HG02973 (cell line): ENCODE measurements at regions not wholly inside any gene's neighbourhood (a gene's known extent, or its start where the extent isn't known, plus 50 kb on each side); places are given as distances from the start of the nearest gene placed in this dataset.
"Not testable (repeated sequence)": the region's sequence is repeated elsewhere in the genome, so short reads cannot be mapped to it uniquely, and the experiment has no call there.

Source experiments
- ATAC-seq: cut with Tn5 transposase; IDR thresholded peaks from one replicate; pipeline ENCODE4 v1.9.1; 2021; ENCODE audit warnings: moderate library complexity; ENCODE audit not compliant: unreplicated experiment

DNA sequence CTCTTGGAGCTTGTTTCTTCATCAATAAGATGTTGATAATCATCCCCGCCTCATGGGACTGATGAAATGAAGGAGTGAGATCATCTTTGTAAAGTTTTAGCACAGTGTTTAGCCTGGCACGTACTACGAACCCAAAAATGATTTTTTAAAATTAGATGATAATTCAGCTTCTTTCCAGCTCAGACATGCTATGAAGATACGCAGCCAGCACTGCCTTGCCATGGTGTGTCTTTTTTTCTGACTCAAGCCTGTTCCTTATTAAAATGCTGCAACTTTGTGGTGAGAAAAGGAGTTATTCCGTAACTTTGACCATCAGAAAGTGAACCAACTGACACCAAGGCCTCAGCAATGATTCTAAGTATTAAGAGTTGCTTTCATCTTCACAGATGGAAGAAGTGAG, 269.0 kb downstream of the LTN1 start:
- ATAC-seq, result no peak

- no peak for ATAC-seq
Observed at GRCh38 chr21:28719723-28720122, 273.0 kb downstream of the LTN1 start.

DNA sequence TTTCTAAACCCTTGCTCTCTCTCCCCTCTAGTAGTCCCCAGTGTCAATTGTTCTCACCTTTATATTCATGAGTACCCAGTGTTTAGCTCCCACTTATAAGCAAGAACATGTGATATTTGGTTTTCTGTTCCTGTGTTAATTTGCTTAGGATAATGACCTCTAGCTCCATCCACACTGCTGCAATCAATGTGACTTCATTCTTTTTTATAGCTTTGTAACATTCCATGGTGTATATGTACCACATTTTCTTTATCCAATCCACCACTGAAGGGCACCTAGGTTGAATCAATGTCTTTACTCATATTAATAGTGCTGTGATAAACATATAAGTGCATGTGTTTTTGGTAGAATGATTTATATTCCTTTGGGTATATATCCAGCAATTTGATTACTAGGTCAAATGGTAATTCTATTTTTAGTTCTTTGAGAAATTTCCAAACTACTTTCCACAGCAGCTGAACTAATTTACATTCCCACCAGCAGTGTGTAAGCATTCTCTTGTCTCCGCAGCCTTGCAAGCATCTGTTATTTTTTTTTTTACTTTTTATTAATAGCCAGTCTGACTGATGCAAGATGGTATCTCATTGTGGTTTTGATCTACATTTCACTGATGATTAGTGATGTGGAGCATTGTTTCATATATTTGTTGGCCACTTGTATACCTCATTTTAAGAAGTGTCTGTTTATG, 277.8 kb downstream of the LTN1 start:
- ATAC-seq, result no peak

DNA sequence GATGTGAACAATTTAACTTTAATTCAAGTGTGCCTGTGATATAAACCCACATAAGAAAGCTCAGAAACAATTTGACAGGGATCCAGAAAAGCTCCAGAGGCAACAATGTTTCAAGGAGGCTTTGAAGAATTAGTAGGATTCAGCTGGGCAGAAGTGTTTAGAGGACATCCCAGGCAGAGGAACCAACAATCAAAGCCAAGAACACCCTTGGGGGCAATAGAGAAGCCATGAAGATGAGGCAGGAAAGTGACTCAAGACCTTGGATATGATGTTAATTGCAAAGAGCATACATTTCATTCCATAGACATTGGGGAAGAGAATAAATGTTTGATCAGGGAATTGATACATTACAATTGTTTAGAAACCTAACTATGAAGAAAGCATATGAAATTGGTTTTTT, 280.3 kb downstream of the LTN1 start:
- ATAC-seq, result no peak

- ATAC-seq, result no peak
Observed at GRCh38 chr21:28705616-28706015, 287.1 kb downstream of the LTN1 start.

GRCh38 chr21:28704746-28705145, 287.9 kb downstream of the LTN1 start:
- ATAC-seq, result no peak

GRCh38 chr21:28703861-28704260, 288.8 kb downstream of the LTN1 start:
- no peak for ATAC-seq

- ATAC-seq, result no peak
Observed at GRCh38 chr21:28699596-28700259, 292.9 kb downstream of the LTN1 start.

DNA sequence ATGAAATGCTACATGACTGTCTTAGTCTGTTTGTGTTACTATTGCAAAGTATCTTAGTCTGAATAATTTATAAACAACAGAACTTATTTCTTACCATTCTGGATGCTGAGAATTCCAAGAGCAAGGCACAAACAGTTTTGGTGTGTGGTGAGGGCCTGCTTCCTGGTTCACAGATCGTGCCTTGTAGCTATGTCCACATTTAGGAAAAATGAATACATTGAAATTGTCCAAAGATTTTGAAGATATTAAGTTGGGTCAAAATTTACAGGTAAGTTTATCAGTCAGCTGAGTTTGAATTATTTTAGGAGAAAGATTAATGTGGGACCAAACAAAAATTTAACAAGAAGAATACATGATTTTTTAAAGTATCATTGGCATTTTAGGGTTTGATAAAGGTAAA, 293.5 kb downstream of the LTN1 start:
- ATAC-seq, result no peak

GRCh38 chr21:28696844-28697410, 295.8 kb downstream of the LTN1 start:
- no peak for ATAC-seq

- ATAC-seq, result no peak
Observed at GRCh38 chr21:28693476-28693875, 299.2 kb downstream of the LTN1 start.

DNA sequence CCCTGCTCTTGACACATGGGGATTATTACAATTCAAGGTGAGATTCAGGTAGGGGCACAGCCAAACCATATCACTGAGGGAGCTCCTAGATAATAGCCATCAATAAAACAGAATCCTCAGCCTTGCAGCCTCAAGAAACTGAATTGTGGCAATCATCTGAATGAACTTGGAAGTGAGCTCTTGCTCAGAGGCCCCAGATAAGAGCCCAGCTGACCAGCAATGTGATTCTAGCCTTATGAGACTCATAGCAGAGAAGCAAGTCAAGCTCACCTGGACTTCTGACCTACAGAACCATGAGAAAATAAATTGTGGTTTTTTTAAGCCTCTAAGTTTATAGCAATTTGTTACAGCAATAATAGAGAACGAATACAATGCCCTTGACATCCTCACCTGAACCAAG, 302.5 kb downstream of the LTN1 start:
- no peak for ATAC-seq

- no peak for ATAC-seq
Observed at GRCh38 chr21:28688381-28688780, 304.3 kb downstream of the LTN1 start.

GRCh38 chr21:28687586-28687985, 305.1 kb downstream of the LTN1 start:
- no peak for ATAC-seq

- ATAC-seq, result no peak
Observed at GRCh38 chr21:28683982-28684752, 308.5 kb downstream of the LTN1 start.

DNA sequence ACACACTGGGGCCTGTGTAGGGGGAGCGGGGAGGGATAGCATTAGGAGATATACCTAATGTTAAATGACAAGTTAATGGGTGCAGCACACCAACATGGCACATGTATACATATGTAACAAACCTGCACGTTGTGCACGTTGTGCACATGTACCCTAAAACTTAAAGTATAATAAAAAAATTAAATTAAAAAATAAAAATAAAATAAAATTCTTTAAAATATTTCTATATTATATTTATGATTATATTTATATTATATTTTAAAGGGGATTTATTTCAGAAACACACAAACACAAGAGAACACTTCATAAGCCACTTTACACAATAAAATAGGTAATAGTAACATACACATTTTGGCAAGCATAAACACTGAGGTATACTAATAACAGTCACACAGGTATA, 309.8 kb downstream of the LTN1 start:
- not testable (repeated sequence) for ATAC-seq

- ATAC-seq, result not testable (repeated sequence)
Observed at GRCh38 chr21:28677096-28677495, 315.6 kb downstream of the LTN1 start.

GRCh38 chr21:28675331-28676041, 317.2 kb downstream of the LTN1 start:
- no peak for ATAC-seq

DNA sequence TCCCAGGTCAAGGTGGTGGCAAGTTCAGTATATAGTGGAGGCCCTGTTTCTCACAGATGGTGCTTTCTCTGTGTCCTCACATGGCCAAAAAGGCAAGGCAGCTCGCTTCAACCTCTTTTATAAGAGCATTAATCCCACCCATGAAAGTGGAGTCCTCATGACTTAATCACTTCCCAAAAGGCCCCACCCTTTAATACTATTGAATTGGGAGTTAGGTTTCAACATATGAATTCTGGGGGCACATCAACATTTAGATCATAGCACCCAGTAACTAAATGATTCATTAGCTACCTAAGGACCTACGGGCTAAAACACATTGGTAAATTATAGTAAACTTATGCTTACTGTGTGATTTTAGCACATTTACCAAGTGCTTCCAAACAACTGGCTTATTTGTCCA, 317.9 kb downstream of the LTN1 start:
- no peak for ATAC-seq

DNA sequence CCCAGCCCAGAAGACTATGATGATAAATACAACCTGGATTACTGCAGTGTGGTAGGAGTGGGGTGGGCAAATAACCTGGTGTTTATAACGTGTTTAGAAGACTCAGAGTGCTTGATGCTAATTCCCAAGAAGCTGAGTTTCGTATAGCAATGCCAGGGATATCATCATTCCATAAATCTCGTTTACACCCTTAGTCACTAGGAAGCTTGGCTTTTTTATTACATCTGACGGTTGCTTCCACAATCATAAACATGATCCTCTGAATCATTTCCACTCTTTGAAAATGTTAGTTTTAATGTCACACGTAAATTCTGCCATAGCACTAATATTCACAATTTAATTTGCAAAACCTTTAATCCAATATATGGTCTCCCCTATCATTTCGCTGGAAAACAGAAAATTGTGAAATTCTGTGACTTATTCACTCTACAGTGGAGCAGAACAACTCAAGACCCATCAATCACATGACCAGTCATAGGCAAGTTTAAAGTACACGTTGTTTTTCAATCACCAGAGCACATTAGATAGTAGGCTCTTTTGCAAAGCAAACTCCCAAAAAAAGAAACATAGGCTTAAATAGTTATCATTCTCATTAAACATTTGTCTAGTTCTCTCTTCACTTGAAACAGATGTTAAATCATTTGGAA, 321.0 kb downstream of the LTN1 start:
- no peak for ATAC-seq
